GM23338 (cell line): ENCODE measurements at regions not wholly inside any gene's neighbourhood (a gene's known extent, or its start where the extent isn't known, plus 50 kb on each side); places are given as distances from the start of the nearest gene placed in this dataset.
A peak's percentile ranks its signal among the peaks of the same experiment; 100 is the strongest.

Experiments used
- ATAC-seq: fragments of 200-7000 bp; cut with Tn5 transposase; 3 replicates; pipeline ENCODE4 v1.9.1; 2020
- DNase-seq: peaks from one replicate; pipeline ENCODE4 v3.0.0-alpha.2; 2015; ENCODE audit warnings: low spot score
- H2AFZ ChIP-seq: fragments of 200-600 bp; sonication (generic); 2 replicates; pipeline ENCODE4 v1.8.0; 2016; ENCODE audit warnings: antibody characterized with exemption, mild to moderate bottlenecking, moderate library complexity
- H3F3A ChIP-seq: fragments of 200-600 bp; sonication (generic); replicated peaks from 2 replicates; pipeline ENCODE4 v1.8.0; 2017; ENCODE audit warnings: antibody characterized with exemption, mixed run types, low read depth
- H3K27ac ChIP-seq: fragments of 200-600 bp; sonication (generic); 2 replicates; pipeline ENCODE4 v1.6.1; 2016; ENCODE audit warnings: low read depth
- H3K27me3 ChIP-seq: fragments of 200-600 bp; sonication (generic); 2 replicates; pipeline ENCODE4 v1.8.0; 2016; ENCODE audit warnings: mild to moderate bottlenecking, mixed run types, moderate library complexity; ENCODE audit not compliant: insufficient read depth
- H3K36me3 ChIP-seq: fragments of 200-600 bp; sonication (generic); 2 replicates; pipeline ENCODE4 v1.8.0; 2016; ENCODE audit warnings: mild to moderate bottlenecking; ENCODE audit not compliant: insufficient read depth
- H3K4me1 ChIP-seq: fragments of 200-600 bp; sonication (generic); 2 replicates; pipeline ENCODE4 v1.8.0; 2016; ENCODE audit warnings: mild to moderate bottlenecking, moderate library complexity; ENCODE audit not compliant: insufficient read depth
- H3K4me2 ChIP-seq: fragments of 200-600 bp; sonication (generic); 2 replicates; pipeline ENCODE4 v1.7.1; 2017; ENCODE audit warnings: mixed run types
- H3K4me3 ChIP-seq: fragments of 200-600 bp; sonication (generic); 2 replicates; pipeline ENCODE4 v1.6.1; 2016; ENCODE audit warnings: mixed run types
- H3K79me2 ChIP-seq: fragments of 200-600 bp; sonication (generic); replicated peaks from 2 replicates; pipeline ENCODE4 v1.8.0; 2017; ENCODE audit warnings: mild to moderate bottlenecking; ENCODE audit not compliant: insufficient read depth
- H3K9me2 ChIP-seq: fragments of 200-600 bp; sonication (generic); 2 replicates; pipeline ENCODE4 v1.8.0; 2017; ENCODE audit not compliant: insufficient read depth
- H4K20me1 ChIP-seq: fragments of 200-600 bp; sonication (generic); replicated peaks from 2 replicates; pipeline ENCODE4 v1.8.0; 2017; ENCODE audit warnings: mild to moderate bottlenecking; ENCODE audit not compliant: insufficient read depth
- H3K27ac Mint-ChIP-seq: 2 replicates; pipeline ENCODE4 v1.8.0; 2020; ENCODE audit warnings: inconsistent platforms, mild to moderate bottlenecking, moderate library complexity, mixed read lengths
- H3K27me3 Mint-ChIP-seq: 3 replicates; pipeline ENCODE4 v1.8.0; 2022; ENCODE audit warnings: low read depth, mild to moderate bottlenecking, moderate library complexity, mixed read lengths, inconsistent platforms; ENCODE audit not compliant: insufficient read depth, poor library complexity
- H3K36me3 Mint-ChIP-seq: 3 replicates; pipeline ENCODE4 v1.8.0; 2021; ENCODE audit warnings: low read depth, mild to moderate bottlenecking, inconsistent platforms, moderate library complexity, mixed read lengths
- H3K4me1 Mint-ChIP-seq: 3 replicates; pipeline ENCODE4 v1.8.0; 2020; ENCODE audit warnings: mild to moderate bottlenecking, inconsistent platforms, mixed read lengths
- H3K4me3 Mint-ChIP-seq: 3 replicates; pipeline ENCODE4 v1.8.0; 2021; ENCODE audit warnings: moderate library complexity, mild to moderate bottlenecking, inconsistent platforms, mixed read lengths
- H3K9me3 Mint-ChIP-seq: 3 replicates; pipeline ENCODE4 v1.8.0; 2020; ENCODE audit warnings: moderate library complexity, mild to moderate bottlenecking, inconsistent platforms, mixed read lengths
- CREB1 ChIP-seq: fragments of 250-450 bp; sonication (Bioruptor Pico); IDR thresholded peaks from 2 replicates; pipeline ENCODE4 v1.5.0; 2020; ENCODE audit warnings: low read depth, mild to moderate bottlenecking, moderate library complexity
- EZH2 ChIP-seq: fragments of 200-600 bp; sonication (generic); IDR thresholded peaks from one replicate; pipeline ENCODE4 v1.8.0; 2017; ENCODE audit warnings: antibody characterized with exemption, mild to moderate bottlenecking, low read depth; ENCODE audit not compliant: unreplicated experiment
- EZH2phosphoT487 ChIP-seq: fragments of 200-600 bp; sonication (generic); IDR thresholded peaks from one replicate; pipeline ENCODE4 v1.8.1; 2018; ENCODE audit warnings: antibody characterized with exemption; ENCODE audit not compliant: unreplicated experiment
- JUNB ChIP-seq: IDR thresholded peaks from one replicate; pipeline ENCODE4 v1.6.1; 2016; ENCODE audit warnings: antibody characterized with exemption; ENCODE audit not compliant: unreplicated experiment
- NANOG ChIP-seq: IDR thresholded peaks from 2 replicates; pipeline ENCODE4 v1.6.1; 2016; ENCODE audit warnings: antibody characterized with exemption, borderline replicate concordance
- POLR2AphosphoS5 ChIP-seq: IDR thresholded peaks from 2 replicates; pipeline ENCODE4 v1.6.1; 2016; ENCODE audit warnings: antibody characterized with exemption, low read depth
- STAT1 ChIP-seq: IDR thresholded peaks from one replicate; pipeline ENCODE4 v1.6.1; 2016; ENCODE audit warnings: antibody characterized with exemption; ENCODE audit not compliant: unreplicated experiment
- ZNF114 ChIP-seq: fragments of 250-450 bp; sonication (Bioruptor Pico); IDR thresholded peaks from 2 replicates; pipeline ENCODE4 v1.5.0; 2020; ENCODE audit warnings: mild to moderate bottlenecking, moderate library complexity
- ZNF331 ChIP-seq: fragments of 250-450 bp; sonication (Bioruptor Pico); IDR thresholded peaks from 2 replicates; pipeline ENCODE4 v1.5.0; 2020; ENCODE audit warnings: low read depth, mild to moderate bottlenecking, moderate library complexity
- TF ChIP-seq, protein P1 (sequence below): IDR thresholded peaks from one replicate; pipeline ENCODE4 v1.6.1; 2018; ENCODE audit warnings: antibody characterized with exemption; ENCODE audit not compliant: unreplicated experiment
- TF ChIP-seq, protein P2 (sequence below): fragments of 250-450 bp; sonication (Bioruptor Pico); IDR thresholded peaks from 2 replicates; pipeline ENCODE4 v1.5.0; 2020; ENCODE audit warnings: mild to moderate bottlenecking, moderate library complexity
- TF ChIP-seq, protein P3 (sequence below), 2 experiments: fragments of 200-600 bp in 1 of 2; sonication (generic) in 1 of 2; conservative IDR thresholded peaks; 2 replicates each; pipeline versions ENCODE4 v1.5.1 to v1.6.1; 2016 to 2017; ENCODE audit warnings: antibody characterized with exemption in 2 of 2, low read depth in 2 of 2, mild to moderate bottlenecking in 2 of 2, moderate library complexity in 1 of 2
- TF ChIP-seq, protein P4 (sequence below): IDR thresholded peaks from 2 replicates; pipeline ENCODE4 v1.6.1; 2016; ENCODE audit warnings: antibody characterized with exemption

DNA sequence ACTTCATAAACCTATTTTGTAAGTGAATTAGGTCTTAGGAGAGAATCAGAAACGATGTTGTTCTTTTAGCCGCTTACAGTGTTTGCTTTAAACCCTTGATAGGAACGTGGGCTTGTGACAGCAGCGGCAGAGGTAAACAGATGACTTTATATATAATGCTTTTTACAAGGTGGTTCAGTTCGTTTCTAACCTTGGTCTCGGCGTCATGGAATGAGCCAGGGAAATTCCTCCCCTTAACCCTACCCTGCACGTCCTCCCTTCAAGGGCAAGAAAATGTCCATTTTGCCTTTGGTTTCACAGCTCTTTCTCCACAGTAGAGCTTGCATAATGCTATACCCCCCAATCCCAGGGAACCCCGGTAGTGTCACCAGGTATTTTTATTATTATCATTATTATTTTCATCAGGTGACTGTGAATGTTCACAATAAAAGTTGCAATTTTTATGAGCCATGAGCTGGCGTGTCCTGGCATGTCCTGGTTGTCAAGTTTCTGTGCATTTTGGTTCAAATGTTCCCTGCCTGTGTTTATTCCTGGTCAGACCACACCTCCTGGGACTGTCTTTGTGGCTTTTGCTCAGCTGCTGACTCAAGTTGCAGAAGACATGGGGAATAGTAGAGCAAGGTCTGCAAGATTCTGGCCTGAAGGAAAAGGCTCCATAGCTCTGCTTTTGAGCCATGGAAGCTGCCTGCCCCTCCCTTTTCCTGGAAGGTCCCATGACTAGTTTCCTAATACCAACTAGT, 112.8 kb upstream of the BMP2 start:
- 0 out of 3 replicates have a peak, but pooled peaks cover under 1% of the 10 kb centered on the region for H3K9me3 Mint-ChIP-seq
- no peak overlapping the region for H3K4me3 Mint-ChIP-seq
- Histone ChIP-seq H3K36me3 (no peaks in the 10 kb centered on the region), H3K9me2 (peaks cover 10% of the 10 kb centered on the region; the same call in 1 of the 2 replicates), H3F3A (no peaks in the 10 kb centered on the region), H3K4me3 (no peak overlapping the region), H3K4me1 (no peaks in the 10 kb centered on the region), H2AFZ (peak overlapping the region; percentile 80), H3K27me3 (no peaks in the 10 kb centered on the region), H3K4me2 (no peak overlapping the region), H3K27ac (no peak overlapping the region), H3K79me2 (no peaks in the 10 kb centered on the region), H4K20me1 (no peaks in the 10 kb centered on the region)
- H3K4me1 Mint-ChIP-seq, result no peaks in the 10 kb centered on the region
- no peaks in the 10 kb centered on the region for H3K36me3 Mint-ChIP-seq
- no peak for DNase-seq
- TF ChIP-seq EZH2phosphoT487, result no peak
- no peak for TF ChIP-seq JUNB
- TF ChIP-seq, protein P1, sequence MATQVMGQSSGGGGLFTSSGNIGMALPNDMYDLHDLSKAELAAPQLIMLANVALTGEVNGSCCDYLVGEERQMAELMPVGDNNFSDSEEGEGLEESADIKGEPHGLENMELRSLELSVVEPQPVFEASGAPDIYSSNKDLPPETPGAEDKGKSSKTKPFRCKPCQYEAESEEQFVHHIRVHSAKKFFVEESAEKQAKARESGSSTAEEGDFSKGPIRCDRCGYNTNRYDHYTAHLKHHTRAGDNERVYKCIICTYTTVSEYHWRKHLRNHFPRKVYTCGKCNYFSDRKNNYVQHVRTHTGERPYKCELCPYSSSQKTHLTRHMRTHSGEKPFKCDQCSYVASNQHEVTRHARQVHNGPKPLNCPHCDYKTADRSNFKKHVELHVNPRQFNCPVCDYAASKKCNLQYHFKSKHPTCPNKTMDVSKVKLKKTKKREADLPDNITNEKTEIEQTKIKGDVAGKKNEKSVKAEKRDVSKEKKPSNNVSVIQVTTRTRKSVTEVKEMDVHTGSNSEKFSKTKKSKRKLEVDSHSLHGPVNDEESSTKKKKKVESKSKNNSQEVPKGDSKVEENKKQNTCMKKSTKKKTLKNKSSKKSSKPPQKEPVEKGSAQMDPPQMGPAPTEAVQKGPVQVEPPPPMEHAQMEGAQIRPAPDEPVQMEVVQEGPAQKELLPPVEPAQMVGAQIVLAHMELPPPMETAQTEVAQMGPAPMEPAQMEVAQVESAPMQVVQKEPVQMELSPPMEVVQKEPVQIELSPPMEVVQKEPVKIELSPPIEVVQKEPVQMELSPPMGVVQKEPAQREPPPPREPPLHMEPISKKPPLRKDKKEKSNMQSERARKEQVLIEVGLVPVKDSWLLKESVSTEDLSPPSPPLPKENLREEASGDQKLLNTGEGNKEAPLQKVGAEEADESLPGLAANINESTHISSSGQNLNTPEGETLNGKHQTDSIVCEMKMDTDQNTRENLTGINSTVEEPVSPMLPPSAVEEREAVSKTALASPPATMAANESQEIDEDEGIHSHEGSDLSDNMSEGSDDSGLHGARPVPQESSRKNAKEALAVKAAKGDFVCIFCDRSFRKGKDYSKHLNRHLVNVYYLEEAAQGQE, result no peak
- no peak for TF ChIP-seq ZNF114
- TF ChIP-seq, protein P2, sequence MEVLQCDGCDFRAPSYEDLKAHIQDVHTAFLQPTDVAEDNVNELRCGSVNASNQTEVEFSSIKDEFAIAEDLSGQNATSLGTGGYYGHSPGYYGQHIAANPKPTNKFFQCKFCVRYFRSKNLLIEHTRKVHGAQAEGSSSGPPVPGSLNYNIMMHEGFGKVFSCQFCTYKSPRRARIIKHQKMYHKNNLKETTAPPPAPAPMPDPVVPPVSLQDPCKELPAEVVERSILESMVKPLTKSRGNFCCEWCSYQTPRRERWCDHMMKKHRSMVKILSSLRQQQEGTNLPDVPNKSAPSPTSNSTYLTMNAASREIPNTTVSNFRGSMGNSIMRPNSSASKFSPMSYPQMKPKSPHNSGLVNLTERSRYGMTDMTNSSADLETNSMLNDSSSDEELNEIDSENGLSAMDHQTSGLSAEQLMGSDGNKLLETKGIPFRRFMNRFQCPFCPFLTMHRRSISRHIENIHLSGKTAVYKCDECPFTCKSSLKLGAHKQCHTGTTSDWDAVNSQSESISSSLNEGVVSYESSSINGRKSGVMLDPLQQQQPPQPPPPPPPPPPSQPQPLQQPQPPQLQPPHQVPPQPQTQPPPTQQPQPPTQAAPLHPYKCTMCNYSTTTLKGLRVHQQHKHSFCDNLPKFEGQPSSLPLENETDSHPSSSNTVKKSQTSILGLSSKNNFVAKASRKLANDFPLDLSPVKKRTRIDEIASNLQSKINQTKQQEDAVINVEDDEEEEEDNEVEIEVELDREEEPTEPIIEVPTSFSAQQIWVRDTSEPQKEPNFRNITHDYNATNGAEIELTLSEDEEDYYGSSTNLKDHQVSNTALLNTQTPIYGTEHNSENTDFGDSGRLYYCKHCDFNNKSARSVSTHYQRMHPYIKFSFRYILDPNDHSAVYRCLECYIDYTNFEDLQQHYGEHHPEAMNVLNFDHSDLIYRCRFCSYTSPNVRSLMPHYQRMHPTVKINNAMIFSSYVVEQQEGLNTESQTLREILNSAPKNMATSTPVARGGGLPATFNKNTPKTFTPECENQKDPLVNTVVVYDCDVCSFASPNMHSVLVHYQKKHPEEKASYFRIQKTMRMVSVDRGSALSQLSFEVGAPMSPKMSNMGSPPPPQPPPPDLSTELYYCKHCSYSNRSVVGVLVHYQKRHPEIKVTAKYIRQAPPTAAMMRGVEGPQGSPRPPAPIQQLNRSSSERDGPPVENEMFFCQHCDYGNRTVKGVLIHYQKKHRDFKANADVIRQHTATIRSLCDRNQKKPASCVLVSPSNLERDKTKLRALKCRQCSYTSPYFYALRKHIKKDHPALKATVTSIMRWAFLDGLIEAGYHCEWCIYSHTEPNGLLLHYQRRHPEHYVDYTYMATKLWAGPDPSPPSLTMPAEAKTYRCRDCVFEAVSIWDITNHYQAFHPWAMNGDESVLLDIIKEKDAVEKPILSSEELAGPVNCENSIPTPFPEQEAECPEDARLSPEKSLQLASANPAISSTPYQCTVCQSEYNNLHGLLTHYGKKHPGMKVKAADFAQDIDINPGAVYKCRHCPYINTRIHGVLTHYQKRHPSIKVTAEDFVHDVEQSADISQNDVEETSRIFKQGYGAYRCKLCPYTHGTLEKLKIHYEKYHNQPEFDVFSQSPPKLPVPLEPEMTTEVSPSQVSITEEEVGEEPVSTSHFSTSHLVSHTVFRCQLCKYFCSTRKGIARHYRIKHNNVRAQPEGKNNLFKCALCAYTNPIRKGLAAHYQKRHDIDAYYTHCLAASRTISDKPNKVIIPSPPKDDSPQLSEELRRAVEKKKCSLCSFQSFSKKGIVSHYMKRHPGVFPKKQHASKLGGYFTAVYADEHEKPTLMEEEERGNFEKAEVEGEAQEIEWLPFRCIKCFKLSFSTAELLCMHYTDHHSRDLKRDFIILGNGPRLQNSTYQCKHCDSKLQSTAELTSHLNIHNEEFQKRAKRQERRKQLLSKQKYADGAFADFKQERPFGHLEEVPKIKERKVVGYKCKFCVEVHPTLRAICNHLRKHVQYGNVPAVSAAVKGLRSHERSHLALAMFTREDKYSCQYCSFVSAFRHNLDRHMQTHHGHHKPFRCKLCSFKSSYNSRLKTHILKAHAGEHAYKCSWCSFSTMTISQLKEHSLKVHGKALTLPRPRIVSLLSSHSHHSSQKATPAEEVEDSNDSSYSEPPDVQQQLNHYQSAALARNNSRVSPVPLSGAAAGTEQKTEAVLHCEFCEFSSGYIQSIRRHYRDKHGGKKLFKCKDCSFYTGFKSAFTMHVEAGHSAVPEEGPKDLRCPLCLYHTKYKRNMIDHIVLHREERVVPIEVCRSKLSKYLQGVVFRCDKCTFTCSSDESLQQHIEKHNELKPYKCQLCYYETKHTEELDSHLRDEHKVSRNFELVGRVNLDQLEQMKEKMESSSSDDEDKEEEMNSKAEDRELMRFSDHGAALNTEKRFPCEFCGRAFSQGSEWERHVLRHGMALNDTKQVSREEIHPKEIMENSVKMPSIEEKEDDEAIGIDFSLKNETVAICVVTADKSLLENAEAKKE, result no peak
- TF ChIP-seq, protein P3, sequence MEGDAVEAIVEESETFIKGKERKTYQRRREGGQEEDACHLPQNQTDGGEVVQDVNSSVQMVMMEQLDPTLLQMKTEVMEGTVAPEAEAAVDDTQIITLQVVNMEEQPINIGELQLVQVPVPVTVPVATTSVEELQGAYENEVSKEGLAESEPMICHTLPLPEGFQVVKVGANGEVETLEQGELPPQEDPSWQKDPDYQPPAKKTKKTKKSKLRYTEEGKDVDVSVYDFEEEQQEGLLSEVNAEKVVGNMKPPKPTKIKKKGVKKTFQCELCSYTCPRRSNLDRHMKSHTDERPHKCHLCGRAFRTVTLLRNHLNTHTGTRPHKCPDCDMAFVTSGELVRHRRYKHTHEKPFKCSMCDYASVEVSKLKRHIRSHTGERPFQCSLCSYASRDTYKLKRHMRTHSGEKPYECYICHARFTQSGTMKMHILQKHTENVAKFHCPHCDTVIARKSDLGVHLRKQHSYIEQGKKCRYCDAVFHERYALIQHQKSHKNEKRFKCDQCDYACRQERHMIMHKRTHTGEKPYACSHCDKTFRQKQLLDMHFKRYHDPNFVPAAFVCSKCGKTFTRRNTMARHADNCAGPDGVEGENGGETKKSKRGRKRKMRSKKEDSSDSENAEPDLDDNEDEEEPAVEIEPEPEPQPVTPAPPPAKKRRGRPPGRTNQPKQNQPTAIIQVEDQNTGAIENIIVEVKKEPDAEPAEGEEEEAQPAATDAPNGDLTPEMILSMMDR (conservative IDR thresholded peaks at IDR 0.05; ENCODE audit: low read depth in 2 of 2), result no peak
- TF ChIP-seq POLR2AphosphoS5, result no peak
- TF ChIP-seq CREB1 (CRISPR knock-in tag), result no peak
- TF ChIP-seq, protein P4, sequence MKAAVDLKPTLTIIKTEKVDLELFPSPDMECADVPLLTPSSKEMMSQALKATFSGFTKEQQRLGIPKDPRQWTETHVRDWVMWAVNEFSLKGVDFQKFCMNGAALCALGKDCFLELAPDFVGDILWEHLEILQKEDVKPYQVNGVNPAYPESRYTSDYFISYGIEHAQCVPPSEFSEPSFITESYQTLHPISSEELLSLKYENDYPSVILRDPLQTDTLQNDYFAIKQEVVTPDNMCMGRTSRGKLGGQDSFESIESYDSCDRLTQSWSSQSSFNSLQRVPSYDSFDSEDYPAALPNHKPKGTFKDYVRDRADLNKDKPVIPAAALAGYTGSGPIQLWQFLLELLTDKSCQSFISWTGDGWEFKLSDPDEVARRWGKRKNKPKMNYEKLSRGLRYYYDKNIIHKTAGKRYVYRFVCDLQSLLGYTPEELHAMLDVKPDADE, result no peak
- TF ChIP-seq ZNF331 (CRISPR knock-in tag), result no peak
- TF ChIP-seq NANOG, result no peak
- no peak for TF ChIP-seq STAT1
- no peak for TF ChIP-seq EZH2
- ATAC-seq, result no peak
- H3K27ac Mint-ChIP-seq, result no peak overlapping the region; the same call in 1 of the 2 replicates
- peaks cover 3% of the 10 kb centered on the region for H3K27me3 Mint-ChIP-seq
